Gastrocnemius medialis (tissue), 4 donors: ENCODE measurements at regions not wholly inside any gene's neighbourhood (a gene's known extent, or its start where the extent isn't known, plus 50 kb on each side); places are given as distances from the start of the nearest gene placed in this dataset.

ENCODE experiments used
- ATAC-seq, 2 donors: fragments of 150-250 bp; one replicate each; pipeline ENCODE4 v1.9.1; 2016
- DNase-seq, 2 donors: peaks; one replicate each; pipeline ENCODE4 v3.0.0-alpha.2; 2019
- H3K27ac ChIP-seq, 4 donors: fragments of 200-600 bp; sonication (generic); 1 replicate in 1 of 4; 2 replicates in 3 of 4; pipeline ENCODE4 v1.5.1; 2016 to 2018; ENCODE audit warnings: mild to moderate bottlenecking in 2 of 4, moderate library complexity in 1 of 4
- H3K27me3 ChIP-seq, 3 donors: fragments of 200-600 bp; sonication (generic) in 2 of 3; 1 replicate in 1 of 3; 2 replicates in 2 of 3; pipeline versions ENCODE4 v1.5.1 to v1.6.0; 2016 to 2019; ENCODE audit warnings: mild to moderate bottlenecking in 1 of 3, moderate library complexity in 1 of 3
- H3K36me3 ChIP-seq, 2 donors: fragments of 200-600 bp; sonication (generic) in 1 of 2; one replicate each; pipeline ENCODE4 v1.5.1; 2017 to 2018
- H3K4me1 ChIP-seq, 2 donors: fragments of 200-600 bp; sonication (generic) in 1 of 2; one replicate each; pipeline ENCODE4 v1.5.1; 2016 to 2017; ENCODE audit warnings: mild to moderate bottlenecking in 2 of 2
- H3K4me3 ChIP-seq, 4 donors: fragments of 200-600 bp; sonication (generic) in 3 of 4; 1 replicate in 1 of 4; 2 replicates in 3 of 4; pipeline ENCODE4 v1.5.1; 2016 to 2019; ENCODE audit warnings: mild to moderate bottlenecking in 2 of 4
- H3K9me3 ChIP-seq, 3 donors: fragments of 200-600 bp; sonication (generic) in 2 of 3; 1 replicate in 1 of 3; 2 replicates in 2 of 3; pipeline ENCODE4 v1.5.1; 2016 to 2019
- CTCF ChIP-seq, 5 experiments: fragments of 450-650 bp in 3 of 5; fragments of 200-600 bp in 2 of 5; sonication (generic) in 2 of 5; IDR thresholded peaks in 4 of 5; conservative IDR thresholded peaks in 1 of 5; 1 replicate in 4 of 5; 2 replicates in 1 of 5; pipeline ENCODE4 v1.5.1; 2016 to 2019; ENCODE audit warnings: antibody characterized with exemption in 5 of 5, mild to moderate bottlenecking in 3 of 5, moderate library complexity in 3 of 5
- POLR2A ChIP-seq, 2 donors: fragments of 450-650 bp; IDR thresholded peaks; one replicate each; pipeline ENCODE4 v1.6.1; 2017; ENCODE audit warnings: antibody characterized with exemption in 2 of 2, mild to moderate bottlenecking in 2 of 2, moderate library complexity in 2 of 2
- in situ Hi-C, 4 donors: fragments of 200-750 bp; cut with MboI; loops; one replicate each; pipeline versions ENCODE4 v1.15.0 to v1.8.0; 2017; ENCODE audit warnings: low sequenced_read_pairs in 4 of 4
- intact Hi-C: fragments of 100-400 bp; cut with DNase I; formaldehyde crosslinking; loops from one replicate; pipeline ENCODE4 v1.15.1; 2023; ENCODE audit warnings: low total_unique reads

DNA sequence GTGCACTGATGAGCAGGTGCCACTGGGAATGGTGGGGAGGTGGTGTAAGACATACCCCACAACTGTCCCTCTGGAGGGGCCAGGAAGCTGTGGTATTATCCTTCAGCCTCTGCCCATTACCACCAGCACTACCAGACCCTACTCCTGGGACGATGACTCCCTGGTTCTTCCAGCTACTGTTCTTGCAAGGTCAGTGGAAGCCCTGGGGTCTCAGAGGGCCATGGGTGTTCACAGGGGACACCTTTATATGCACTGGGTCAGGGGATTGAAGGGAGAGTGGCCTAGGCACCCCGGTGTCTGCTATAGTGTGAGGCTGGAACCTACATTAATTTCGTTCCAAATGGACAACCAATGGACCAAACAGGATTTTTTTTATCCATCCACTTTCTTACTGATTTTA lies 94.7 kb upstream of the SLC22A11 start:
- DNase-seq (no peak), ATAC-seq (no peak)
- no peak overlapping the region for H3K4me3 ChIP-seq
- H3K9me3 ChIP-seq, result no peaks in the 10 kb centered on the region
- H3K36me3 ChIP-seq, result no peaks in the 10 kb centered on the region
- intact Hi-C loops (no loop called here), in situ Hi-C loops (no loop called here)
- H3K27ac ChIP-seq, result no peak overlapping the region
- no peaks in the 10 kb centered on the region for H3K4me1 ChIP-seq
- TF ChIP-seq POLR2A (IDR thresholded peaks at IDR 0.05), result no peak
- H3K27me3 ChIP-seq, result no peaks in the 10 kb centered on the region

DNA sequence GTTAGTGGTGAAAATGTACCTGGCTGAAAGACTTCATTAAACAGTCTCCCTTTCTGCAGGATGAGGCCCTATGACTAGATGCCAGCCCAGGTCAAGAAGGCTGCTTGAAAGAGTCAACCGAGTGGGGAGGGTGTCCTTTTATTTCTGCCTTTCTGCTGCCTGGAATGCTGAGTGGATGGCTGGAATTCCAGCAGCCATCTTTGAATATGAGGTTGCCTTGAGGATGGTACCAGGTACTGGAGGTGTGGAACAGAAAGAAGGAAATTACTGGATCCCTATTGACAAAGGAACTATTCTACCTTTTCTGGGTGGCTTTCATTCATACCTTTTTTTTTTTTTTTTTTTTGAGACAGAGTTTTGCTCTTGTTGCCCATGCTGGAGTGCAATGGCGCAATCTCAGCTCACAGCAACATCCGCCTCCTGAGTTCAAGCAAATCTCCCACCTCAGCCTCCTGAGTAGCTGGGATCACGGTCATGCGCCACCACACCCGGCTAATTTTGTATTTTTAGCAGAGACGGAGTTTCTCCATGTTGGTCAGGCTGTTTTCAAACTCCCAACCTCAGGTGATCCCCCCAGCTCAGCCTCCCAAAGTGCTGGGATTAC lies 89.5 kb upstream of the SLC22A11 start:
- H3K27ac ChIP-seq, result no peak overlapping the region
- TF ChIP-seq CTCF (IDR thresholded peaks at IDR 0.05 in 4 of 5, conservative IDR thresholded peaks at IDR 0.05 in 1 of 5) (no peak), POLR2A (IDR thresholded peaks at IDR 0.05) (no peak)
- H3K4me3 ChIP-seq, result no peak overlapping the region
- intact Hi-C loops, result no loop called here
- no peaks in the 10 kb centered on the region for H3K36me3 ChIP-seq
- H3K4me1 ChIP-seq, result no peaks in the 10 kb centered on the region
- ATAC-seq (no peak), DNase-seq (no peak)
- H3K27me3 ChIP-seq, result peaks cover 0 to 4% (median 3%) of the 10 kb centered on the region in 3 donors
- in situ Hi-C loops, result no loop called here
- no peaks in the 10 kb centered on the region for H3K9me3 ChIP-seq

DNA sequence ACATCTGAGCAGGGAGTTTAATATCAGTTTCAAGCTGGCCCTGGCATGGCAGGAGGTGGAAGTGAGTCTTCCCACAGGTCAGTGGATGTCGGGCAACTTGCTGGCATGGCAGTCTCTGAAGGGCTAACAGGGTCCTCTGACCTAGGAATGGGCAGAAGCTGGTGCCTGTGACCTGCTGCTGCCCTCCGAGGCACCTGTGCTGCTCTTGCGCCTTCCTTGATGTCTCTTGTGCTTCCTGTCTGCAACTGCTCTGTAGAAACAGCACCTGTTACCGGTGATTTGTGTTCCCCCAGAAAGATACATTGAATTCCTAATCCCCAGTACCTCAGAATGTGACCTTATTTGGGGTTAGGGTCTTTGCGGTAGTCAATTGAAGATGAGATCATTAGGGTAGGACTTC lies 86.5 kb upstream of the SLC22A11 start:
- intact Hi-C loops (no loop called here), in situ Hi-C loops (no loop called here)
- Histone ChIP-seq H3K36me3 (no peaks in the 10 kb centered on the region), H3K9me3 (no peaks in the 10 kb centered on the region), H3K4me3 (no peak overlapping the region), H3K27ac (no peak overlapping the region), H3K27me3 (peaks cover 6 to 8% (median 6%) of the 10 kb centered on the region in 3 donors), H3K4me1 (no peaks in the 10 kb centered on the region)
- no peak for DNase-seq
- TF ChIP-seq POLR2A (IDR thresholded peaks at IDR 0.05) (no peak), CTCF (IDR thresholded peaks at IDR 0.05 in 4 of 5, conservative IDR thresholded peaks at IDR 0.05 in 1 of 5) (no peak)
- ATAC-seq, result no peak

DNA sequence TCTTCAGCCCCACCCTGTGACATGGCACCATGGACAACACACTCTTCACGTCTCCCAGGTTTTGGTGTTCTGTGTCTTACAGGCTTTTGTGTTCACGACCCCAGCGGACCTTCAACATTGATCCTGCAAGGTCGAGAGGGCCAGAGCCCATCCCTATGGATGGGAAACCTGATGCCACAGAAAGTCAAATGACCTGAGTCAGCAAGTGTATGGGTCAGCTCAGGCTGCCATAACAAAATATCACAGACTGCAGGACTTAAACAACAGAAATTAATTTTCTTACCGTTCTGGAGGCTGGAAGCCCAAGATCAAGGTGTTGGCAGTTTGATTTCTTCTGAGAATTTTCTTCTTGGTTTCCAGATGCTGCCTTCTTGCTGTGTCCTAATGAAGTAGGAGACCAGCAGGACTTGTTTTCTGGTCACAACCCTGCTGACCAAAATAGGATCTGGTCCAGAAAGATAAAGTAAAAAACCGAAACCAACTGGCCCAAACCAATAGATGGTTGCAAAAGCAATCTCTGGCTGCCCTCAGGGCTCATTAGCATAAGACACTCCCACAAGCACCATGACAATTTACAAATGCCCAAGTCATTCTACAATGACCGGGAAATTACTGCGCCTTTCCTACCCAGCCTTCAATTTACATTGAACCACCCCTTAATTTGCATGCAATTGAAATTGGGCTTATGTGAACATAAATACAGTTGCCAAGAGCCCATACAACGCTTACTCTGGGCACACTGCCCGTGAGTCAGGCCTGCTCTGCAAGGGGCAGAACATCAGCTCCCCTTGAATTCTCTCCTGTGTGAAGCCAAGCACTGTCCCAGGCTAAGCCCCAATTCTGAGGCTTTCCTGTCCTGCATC lies 82.9 kb upstream of the SLC22A11 start:
- in situ Hi-C loops, result no loop called here
- no peak for ATAC-seq
- Histone ChIP-seq H3K27ac (no peak overlapping the region), H3K4me1 (no peaks in the 10 kb centered on the region), H3K4me3 (no peak overlapping the region), H3K27me3 (peaks cover 6 to 21% (median 8%) of the 10 kb centered on the region in 3 donors), H3K36me3 (no peaks in the 10 kb centered on the region), H3K9me3 (no peaks in the 10 kb centered on the region)
- DNase-seq, result no peak
- TF ChIP-seq CTCF (IDR thresholded peaks at IDR 0.05 in 4 of 5, conservative IDR thresholded peaks at IDR 0.05 in 1 of 5), result no peak
- no peak for TF ChIP-seq POLR2A (IDR thresholded peaks at IDR 0.05)
- intact Hi-C loops, result no loop called here

GRCh38 chr11:64474680-64475079 lies 81.1 kb upstream of the SLC22A11 start:
- H3K9me3 ChIP-seq, result no peaks in the 10 kb centered on the region
- intact Hi-C loops (no loop called here), in situ Hi-C loops (no loop called here)
- DNase-seq, result no peak
- no peak overlapping the region for H3K27ac ChIP-seq
- H3K4me3 ChIP-seq, result no peak overlapping the region
- no peak for ATAC-seq
- H3K36me3 ChIP-seq, result no peaks in the 10 kb centered on the region
- peaks cover 6 to 17% (median 12%) of the 10 kb centered on the region in 3 donors for H3K27me3 ChIP-seq
- no peaks in the 10 kb centered on the region for H3K4me1 ChIP-seq
- no peak for TF ChIP-seq POLR2A (IDR thresholded peaks at IDR 0.05)
